GM23338 (cell line): ENCODE measurements at regions not wholly inside any gene's neighbourhood (a gene's known extent, or its start where the extent isn't known, plus 50 kb on each side); places are given as distances from the start of the nearest gene placed in this dataset.

Experiments used
- ATAC-seq: fragments of 200-7000 bp; cut with Tn5 transposase; 3 replicates; pipeline ENCODE4 v1.9.1; 2020
- DNase-seq: peaks from one replicate; pipeline ENCODE4 v3.0.0-alpha.2; 2015; ENCODE audit warnings: low spot score
- H2AFZ ChIP-seq: fragments of 200-600 bp; sonication (generic); 2 replicates; pipeline ENCODE4 v1.8.0; 2016; ENCODE audit warnings: antibody characterized with exemption, mild to moderate bottlenecking, moderate library complexity
- H3F3A ChIP-seq: fragments of 200-600 bp; sonication (generic); replicated peaks from 2 replicates; pipeline ENCODE4 v1.8.0; 2017; ENCODE audit warnings: antibody characterized with exemption, mixed run types, low read depth
- H3K27ac ChIP-seq: fragments of 200-600 bp; sonication (generic); 2 replicates; pipeline ENCODE4 v1.6.1; 2016; ENCODE audit warnings: low read depth
- H3K27me3 ChIP-seq: fragments of 200-600 bp; sonication (generic); 2 replicates; pipeline ENCODE4 v1.8.0; 2016; ENCODE audit warnings: mild to moderate bottlenecking, mixed run types, moderate library complexity; ENCODE audit not compliant: insufficient read depth
- H3K36me3 ChIP-seq: fragments of 200-600 bp; sonication (generic); 2 replicates; pipeline ENCODE4 v1.8.0; 2016; ENCODE audit warnings: mild to moderate bottlenecking; ENCODE audit not compliant: insufficient read depth
- H3K4me1 ChIP-seq: fragments of 200-600 bp; sonication (generic); 2 replicates; pipeline ENCODE4 v1.8.0; 2016; ENCODE audit warnings: mild to moderate bottlenecking, moderate library complexity; ENCODE audit not compliant: insufficient read depth
- H3K4me2 ChIP-seq: fragments of 200-600 bp; sonication (generic); 2 replicates; pipeline ENCODE4 v1.7.1; 2017; ENCODE audit warnings: mixed run types
- H3K4me3 ChIP-seq: fragments of 200-600 bp; sonication (generic); 2 replicates; pipeline ENCODE4 v1.6.1; 2016; ENCODE audit warnings: mixed run types
- H3K79me2 ChIP-seq: fragments of 200-600 bp; sonication (generic); replicated peaks from 2 replicates; pipeline ENCODE4 v1.8.0; 2017; ENCODE audit warnings: mild to moderate bottlenecking; ENCODE audit not compliant: insufficient read depth
- H3K9me2 ChIP-seq: fragments of 200-600 bp; sonication (generic); 2 replicates; pipeline ENCODE4 v1.8.0; 2017; ENCODE audit not compliant: insufficient read depth
- H4K20me1 ChIP-seq: fragments of 200-600 bp; sonication (generic); replicated peaks from 2 replicates; pipeline ENCODE4 v1.8.0; 2017; ENCODE audit warnings: mild to moderate bottlenecking; ENCODE audit not compliant: insufficient read depth
- H3K27ac Mint-ChIP-seq: 2 replicates; pipeline ENCODE4 v1.8.0; 2020; ENCODE audit warnings: inconsistent platforms, mild to moderate bottlenecking, moderate library complexity, mixed read lengths
- H3K27me3 Mint-ChIP-seq: 3 replicates; pipeline ENCODE4 v1.8.0; 2022; ENCODE audit warnings: low read depth, mild to moderate bottlenecking, moderate library complexity, mixed read lengths, inconsistent platforms; ENCODE audit not compliant: insufficient read depth, poor library complexity
- H3K36me3 Mint-ChIP-seq: 3 replicates; pipeline ENCODE4 v1.8.0; 2021; ENCODE audit warnings: low read depth, mild to moderate bottlenecking, inconsistent platforms, moderate library complexity, mixed read lengths
- H3K4me1 Mint-ChIP-seq: 3 replicates; pipeline ENCODE4 v1.8.0; 2020; ENCODE audit warnings: mild to moderate bottlenecking, inconsistent platforms, mixed read lengths
- H3K4me3 Mint-ChIP-seq: 3 replicates; pipeline ENCODE4 v1.8.0; 2021; ENCODE audit warnings: moderate library complexity, mild to moderate bottlenecking, inconsistent platforms, mixed read lengths
- H3K9me3 Mint-ChIP-seq: 3 replicates; pipeline ENCODE4 v1.8.0; 2020; ENCODE audit warnings: moderate library complexity, mild to moderate bottlenecking, inconsistent platforms, mixed read lengths
- CREB1 ChIP-seq: fragments of 250-450 bp; sonication (Bioruptor Pico); IDR thresholded peaks from 2 replicates; pipeline ENCODE4 v1.5.0; 2020; ENCODE audit warnings: low read depth, mild to moderate bottlenecking, moderate library complexity
- ETS1 ChIP-seq: IDR thresholded peaks from 2 replicates; pipeline ENCODE4 v1.6.1; 2016; ENCODE audit warnings: antibody characterized with exemption
- EZH2 ChIP-seq: fragments of 200-600 bp; sonication (generic); IDR thresholded peaks from one replicate; pipeline ENCODE4 v1.8.0; 2017; ENCODE audit warnings: antibody characterized with exemption, mild to moderate bottlenecking, low read depth; ENCODE audit not compliant: unreplicated experiment
- NANOG ChIP-seq: IDR thresholded peaks from 2 replicates; pipeline ENCODE4 v1.6.1; 2016; ENCODE audit warnings: antibody characterized with exemption, borderline replicate concordance
- POLR2AphosphoS5 ChIP-seq: IDR thresholded peaks from 2 replicates; pipeline ENCODE4 v1.6.1; 2016; ENCODE audit warnings: antibody characterized with exemption, low read depth
- REST ChIP-seq: IDR thresholded peaks from one replicate; pipeline ENCODE4 v1.6.1; 2018; ENCODE audit warnings: antibody characterized with exemption; ENCODE audit not compliant: unreplicated experiment
- STAT1 ChIP-seq: IDR thresholded peaks from one replicate; pipeline ENCODE4 v1.6.1; 2016; ENCODE audit warnings: antibody characterized with exemption; ENCODE audit not compliant: unreplicated experiment
- TF ChIP-seq, protein P1 (sequence below), 2 experiments: fragments of 200-600 bp in 1 of 2; sonication (generic) in 1 of 2; conservative IDR thresholded peaks; 2 replicates each; pipeline versions ENCODE4 v1.5.1 to v1.6.1; 2016 to 2017; ENCODE audit warnings: antibody characterized with exemption in 2 of 2, low read depth in 2 of 2, mild to moderate bottlenecking in 2 of 2, moderate library complexity in 1 of 2

DNA sequence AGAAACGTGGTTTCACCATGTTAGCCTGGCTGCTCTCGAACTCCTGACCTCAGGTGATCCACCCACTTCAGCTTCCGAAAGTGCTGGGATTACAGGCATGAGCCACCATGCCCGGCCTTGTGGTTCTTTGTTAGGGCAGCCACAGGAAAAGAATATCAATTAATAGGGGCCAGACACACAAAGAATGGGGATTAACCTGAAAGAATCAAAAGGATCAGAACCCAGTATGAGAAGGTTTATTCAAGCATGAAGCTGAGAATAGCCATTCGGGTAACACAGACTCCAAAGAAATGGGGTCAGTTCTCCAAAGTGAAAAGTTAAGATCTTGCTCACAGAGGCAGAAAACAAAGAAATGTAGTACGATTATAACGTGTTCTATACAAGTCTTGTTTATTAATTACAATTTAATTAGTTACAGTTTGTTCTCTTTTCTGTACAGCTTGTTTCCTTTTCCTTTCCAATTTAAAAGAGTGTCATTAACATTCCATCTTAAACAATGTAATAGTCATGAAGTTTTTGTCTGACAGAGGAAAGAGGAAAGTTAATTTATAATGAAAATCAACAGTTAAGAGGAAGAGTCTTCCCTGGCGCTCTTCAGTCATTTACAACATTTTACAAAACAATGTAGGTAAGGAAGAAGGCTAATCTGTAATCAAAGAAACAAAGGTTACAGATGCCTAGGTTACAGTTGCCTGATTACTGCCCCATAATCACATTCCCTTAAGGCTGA is 51.3 kb upstream of the SLC45A1 start:
- TF ChIP-seq, protein P1, sequence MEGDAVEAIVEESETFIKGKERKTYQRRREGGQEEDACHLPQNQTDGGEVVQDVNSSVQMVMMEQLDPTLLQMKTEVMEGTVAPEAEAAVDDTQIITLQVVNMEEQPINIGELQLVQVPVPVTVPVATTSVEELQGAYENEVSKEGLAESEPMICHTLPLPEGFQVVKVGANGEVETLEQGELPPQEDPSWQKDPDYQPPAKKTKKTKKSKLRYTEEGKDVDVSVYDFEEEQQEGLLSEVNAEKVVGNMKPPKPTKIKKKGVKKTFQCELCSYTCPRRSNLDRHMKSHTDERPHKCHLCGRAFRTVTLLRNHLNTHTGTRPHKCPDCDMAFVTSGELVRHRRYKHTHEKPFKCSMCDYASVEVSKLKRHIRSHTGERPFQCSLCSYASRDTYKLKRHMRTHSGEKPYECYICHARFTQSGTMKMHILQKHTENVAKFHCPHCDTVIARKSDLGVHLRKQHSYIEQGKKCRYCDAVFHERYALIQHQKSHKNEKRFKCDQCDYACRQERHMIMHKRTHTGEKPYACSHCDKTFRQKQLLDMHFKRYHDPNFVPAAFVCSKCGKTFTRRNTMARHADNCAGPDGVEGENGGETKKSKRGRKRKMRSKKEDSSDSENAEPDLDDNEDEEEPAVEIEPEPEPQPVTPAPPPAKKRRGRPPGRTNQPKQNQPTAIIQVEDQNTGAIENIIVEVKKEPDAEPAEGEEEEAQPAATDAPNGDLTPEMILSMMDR (conservative IDR thresholded peaks at IDR 0.05; ENCODE audit: low read depth in 2 of 2) = no peak
- peak; percentile 100 for TF ChIP-seq NANOG
- DNase-seq = peak; percentile 77
- Histone ChIP-seq H3K4me2 (peak overlapping the region; percentile 70), H3K9me2 (no peaks in the 10 kb centered on the region), H3F3A (peaks cover 18% of the 10 kb centered on the region), H3K4me3 (no peak overlapping the region), H2AFZ (no peak overlapping the region), H3K36me3 (no peaks in the 10 kb centered on the region), H4K20me1 (no peaks in the 10 kb centered on the region), H3K4me1 (peaks cover 20% of the 10 kb centered on the region), H3K27ac (peak overlapping the region; percentile 88), H3K79me2 (no peaks in the 10 kb centered on the region), H3K27me3 (no peaks in the 10 kb centered on the region)
- peaks cover 13% of the 10 kb centered on the region for H3K27me3 Mint-ChIP-seq
- H3K4me3 Mint-ChIP-seq = peak overlapping the region; percentile 5; the same call in 1 of the 3 replicates
- peak; percentile 80 for ATAC-seq
- no peaks in the 10 kb centered on the region; the same call in 2 of the 3 replicates for H3K9me3 Mint-ChIP-seq
- peak overlapping the region; percentile 85 for H3K27ac Mint-ChIP-seq
- H3K4me1 Mint-ChIP-seq = peaks cover 30% of the 10 kb centered on the region
- H3K36me3 Mint-ChIP-seq = no peaks in the 10 kb centered on the region; the same call in 2 of the 3 replicates

DNA sequence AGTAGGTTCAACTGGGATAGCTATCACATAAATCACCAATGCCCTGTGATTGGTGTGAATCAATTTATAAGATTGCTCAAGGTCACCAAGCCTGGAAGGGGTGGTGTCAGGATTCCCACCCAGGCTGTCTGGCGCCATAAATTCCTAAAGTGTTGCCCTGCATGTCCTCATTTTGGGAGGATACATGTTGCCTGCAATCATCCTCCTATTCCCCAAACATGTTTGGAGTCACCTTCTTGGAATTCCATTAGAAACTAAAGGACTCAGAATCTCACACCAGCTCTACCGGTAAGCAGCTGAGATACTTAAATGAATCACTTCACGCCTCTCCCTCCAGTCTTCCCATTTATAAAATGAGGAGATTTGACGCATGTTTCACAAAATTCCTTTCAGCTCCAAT is 54.1 kb upstream of the SLC45A1 start:
- no peaks in the 10 kb centered on the region for H4K20me1 ChIP-seq
- H3K27ac Mint-ChIP-seq = no peak overlapping the region
- peaks cover 5% of the 10 kb centered on the region for H3K27me3 Mint-ChIP-seq
- H3K4me2 ChIP-seq = no peak overlapping the region
- H3K4me1 ChIP-seq = peaks cover 28% of the 10 kb centered on the region
- ATAC-seq (no peak), DNase-seq (no peak)
- no peak overlapping the region for H2AFZ ChIP-seq
- TF ChIP-seq STAT1 (no peak), REST (no peak), ETS1 (no peak), POLR2AphosphoS5 (no peak), CREB1 (CRISPR knock-in tag) (no peak), EZH2 (no peak)
- TF ChIP-seq, protein P1 (conservative IDR thresholded peaks at IDR 0.05; ENCODE audit: low read depth in 2 of 2) = no peak
- peaks cover 35% of the 10 kb centered on the region for H3K4me1 Mint-ChIP-seq
- no peaks in the 10 kb centered on the region for H3K79me2 ChIP-seq
- H3K9me3 Mint-ChIP-seq = no peaks in the 10 kb centered on the region
- H3K36me3 ChIP-seq = no peaks in the 10 kb centered on the region
- H3K9me2 ChIP-seq = no peaks in the 10 kb centered on the region
- peaks cover 18% of the 10 kb centered on the region for H3F3A ChIP-seq
- H3K4me3 Mint-ChIP-seq = no peak overlapping the region
- H3K4me3 ChIP-seq = no peak overlapping the region
- no peak overlapping the region for H3K27ac ChIP-seq
- H3K36me3 Mint-ChIP-seq = no peaks in the 10 kb centered on the region; the same call in 2 of the 3 replicates
- no peaks in the 10 kb centered on the region for H3K27me3 ChIP-seq
